Coronary artery (tissue), 2 donors: ENCODE measurements at regions not wholly inside any gene's neighbourhood (a gene's known extent, or its start where the extent isn't known, plus 50 kb on each side); places are given as distances from the start of the nearest gene placed in this dataset.

Experiments
- DNase-seq: peaks from one replicate; pipeline ENCODE4 v3.0.0-alpha.2; 2017; ENCODE audit warnings: low spot score
- H3K27ac ChIP-seq, 2 donors: fragments of 200-600 bp; sonication (generic); one replicate each; pipeline ENCODE4 v1.5.1; 2016 to 2019
- H3K4me3 ChIP-seq: fragments of 200-600 bp; sonication (generic); 2 replicates; pipeline ENCODE4 v1.5.1; 2016; ENCODE audit warnings: mild to moderate bottlenecking, moderate library complexity
- CTCF ChIP-seq: fragments of 200-600 bp; sonication (generic); IDR thresholded peaks from one replicate; pipeline ENCODE4 v1.5.1; 2019; ENCODE audit warnings: antibody characterized with exemption

GRCh38 chrX:43065978-43066377 is 288.0 kb upstream of the PPP1R2C start:
- TF ChIP-seq CTCF: no peak
- DNase-seq: no peak
- H3K4me3 ChIP-seq: no peak overlapping the region
- no peak overlapping the region for H3K27ac ChIP-seq

- no peak overlapping the region for H3K27ac ChIP-seq
- no peak for DNase-seq
- no peak overlapping the region for H3K4me3 ChIP-seq
- TF ChIP-seq CTCF: no peak
Observed at GRCh38 chrX:43068639-43069038, 290.7 kb upstream of the PPP1R2C start.

GRCh38 chrX:43083016-43083415 is 305.1 kb upstream of the PPP1R2C start:
- TF ChIP-seq CTCF: no peak
- no peak overlapping the region for H3K4me3 ChIP-seq
- DNase-seq: no peak
- H3K27ac ChIP-seq: no peak overlapping the region

GRCh38 chrX:43087830-43088229 is 309.9 kb upstream of the PPP1R2C start:
- H3K27ac ChIP-seq: no peak overlapping the region
- no peak overlapping the region for H3K4me3 ChIP-seq
- DNase-seq: no peak
- no peak for TF ChIP-seq CTCF

DNA sequence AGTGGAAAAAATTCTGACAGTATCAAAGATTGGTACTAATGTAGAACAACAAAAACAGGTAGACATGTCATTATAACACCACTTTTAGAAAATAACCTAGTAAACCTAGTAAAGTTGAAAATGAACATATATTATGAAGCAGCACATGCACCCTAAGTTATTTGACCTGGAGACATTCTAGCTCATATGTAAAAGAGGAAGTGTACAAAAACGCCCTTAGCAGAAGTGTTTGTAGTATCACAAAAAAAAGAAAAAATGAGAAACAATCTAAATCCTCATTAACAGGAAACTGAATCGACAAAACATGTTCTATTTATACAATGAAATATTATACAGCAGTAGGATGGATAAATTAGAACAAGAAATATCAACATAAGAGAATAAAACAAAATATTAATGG is 318.9 kb upstream of the PPP1R2C start:
- H3K27ac ChIP-seq: no peak overlapping the region
- no peak overlapping the region for H3K4me3 ChIP-seq
- TF ChIP-seq CTCF: no peak
- no peak for DNase-seq

DNA sequence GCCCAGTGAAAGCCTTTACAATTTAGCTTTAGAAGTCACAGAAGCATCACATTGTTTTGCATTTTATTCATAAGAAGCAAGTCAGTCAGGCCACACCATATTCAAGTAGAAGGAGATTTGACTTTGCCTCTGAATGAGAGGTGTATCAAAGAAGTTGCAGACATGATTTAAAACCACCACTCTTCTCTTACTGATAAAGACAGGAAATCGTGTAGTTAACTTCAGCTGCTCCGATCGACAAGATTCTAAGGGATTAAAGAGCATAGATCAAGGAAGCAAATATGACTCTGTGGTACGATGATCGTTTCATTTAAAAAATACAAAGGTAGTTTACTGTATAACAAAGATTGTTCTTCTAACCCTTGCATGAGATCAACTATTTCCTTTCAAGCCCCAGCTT is 328.0 kb upstream of the PPP1R2C start:
- no peak for TF ChIP-seq CTCF
- H3K27ac ChIP-seq: no peak overlapping the region
- DNase-seq: no peak
- no peak overlapping the region for H3K4me3 ChIP-seq

GRCh38 chrX:43108828-43109227 is 330.9 kb upstream of the PPP1R2C start:
- no peak for TF ChIP-seq CTCF
- DNase-seq: no peak
- Histone ChIP-seq H3K4me3 (no peak overlapping the region), H3K27ac (no peak overlapping the region)
